K562 (cell line): ENCODE measurements at regions not wholly inside any gene's neighbourhood (a gene's known extent, or its start where the extent isn't known, plus 50 kb on each side); places are given as distances from the start of the nearest gene placed in this dataset.

Experiments used
- ATAC-seq: fragments of 200-7000 bp; cut with Tn5 transposase; 3 replicates; pipeline ENCODE4 v1.9.1; 2020; ENCODE audit warnings: moderate library complexity
- BruUV-seq: library from RNA; stranded (reverse); fragments of 400-500 nt; replicated peaks from 2 replicates; lab custom pipeline; 2021; lab: Mats Ljungman, UMichigan
- CTCF ChIA-PET: fragments of 300-600 bp; formaldehyde crosslinking; extraction: SDS; loops from one replicate; lab custom pipeline; 2021; ENCODE audit warnings: low intra/inter-chr PET ratio; lab: Yijun Ruan, JAX
- POLR2A ChIA-PET: fragments of 300-600, 350-650 bp; sonication (Branson Sonifier 250); formaldehyde crosslinking; extraction: SDS; loops from one replicate; lab custom pipeline; 2021; ENCODE audit warnings: antibody characterized with exemption, inconsistent platforms; lab: Yijun Ruan, JAX
- DNase-seq, 4 experiments: peaks; one replicate each; pipeline versions ENCODE4 v3.0.0 to v3.0.0-alpha.2; 2011 to 2018; ENCODE audit warnings: low spot score in 3 of 4, mixed read lengths in 3 of 4; ENCODE audit errors: extremely low read depth in 1 of 4
- FAIRE-seq: peaks from 2 replicates; lab custom pipeline; 2011; peaks lifted over from hg19 to GRCh38; lab: Jason Lieb, UNC
- H2AFZ ChIP-seq: 2 replicates; pipeline ENCODE4 v1.6.0; 2011; ENCODE audit warnings: low read depth, low read length, control low read depth, inconsistent platforms
- H3K27ac ChIP-seq: fragments of 200-600 bp; 3 replicates; pipeline ENCODE4 v1.8.0; 2011; ENCODE audit warnings: low read depth, mild to moderate bottlenecking, control low read depth, inconsistent platforms, low read length, moderate library complexity, mixed read lengths; ENCODE audit errors: extremely low read depth
- H3K27me3 ChIP-seq, 2 experiments: fragments of 300-600 bp in 1 of 2; 2 replicates in 1 of 2; 3 replicates in 1 of 2; pipeline versions ENCODE4 v1.6.0 to v1.8.0; 2011; ENCODE audit warnings: inconsistent platforms in 2 of 2, low read length in 2 of 2, mild to moderate bottlenecking in 1 of 2, mixed read lengths in 1 of 2, moderate library complexity in 1 of 2; ENCODE audit not compliant: control insufficient read depth in 2 of 2, insufficient read depth in 2 of 2
- H3K36me3 ChIP-seq: fragments of 300-600 bp; 3 replicates; pipeline ENCODE4 v1.8.0; 2011; ENCODE audit warnings: mild to moderate bottlenecking, low read length, inconsistent platforms; ENCODE audit not compliant: control insufficient read depth, insufficient read depth
- H3K4me1 ChIP-seq, 2 experiments: fragments of 200-600 bp in 1 of 2; replicated peaks in 1 of 2; 2 replicates in 1 of 2; 3 replicates in 1 of 2; pipeline versions ENCODE4 v1.5.1 to v1.8.0; 2011; ENCODE audit warnings: inconsistent platforms in 2 of 2, low read length in 2 of 2, mild to moderate bottlenecking in 1 of 2, mixed read lengths in 1 of 2, moderate library complexity in 1 of 2; ENCODE audit not compliant: control insufficient read depth in 2 of 2, insufficient read depth in 2 of 2
- H3K4me2 ChIP-seq: 2 replicates; pipeline ENCODE4 v1.6.1; 2011; ENCODE audit warnings: low read length, control low read depth, inconsistent platforms, mixed read lengths; ENCODE audit not compliant: insufficient read depth
- H3K4me3 ChIP-seq: fragments of 200-600 bp; sonication (generic), shearing (Covaris generic); 2 replicates; pipeline ENCODE4 v1.5.1; 2016; ENCODE audit warnings: control low read depth, inconsistent platforms
- H3K79me2 ChIP-seq: fragments of 200-600 bp; 3 replicates; pipeline ENCODE4 v1.8.0; 2011; ENCODE audit warnings: low read length, inconsistent platforms; ENCODE audit not compliant: control insufficient read depth, insufficient read depth
- H3K9ac ChIP-seq, 2 experiments: 2 replicates each; pipeline versions ENCODE4 v1.6.0 to v1.6.1; 2011; ENCODE audit warnings: low read depth in 2 of 2, low read length in 2 of 2, control low read depth in 1 of 2, inconsistent platforms in 1 of 2, mild to moderate bottlenecking in 1 of 2, mixed read lengths in 1 of 2; ENCODE audit not compliant: insufficient read depth in 1 of 2
- H3K9me1 ChIP-seq: one replicate; pipeline ENCODE4 v1.6.0; 2011; ENCODE audit warnings: inconsistent platforms, mild to moderate bottlenecking, low read length, moderate library complexity; ENCODE audit not compliant: control insufficient read depth, insufficient read depth
- H3K9me3 ChIP-seq: replicated peaks from 2 replicates; pipeline ENCODE4 v1.5.1; 2011; ENCODE audit warnings: low read depth, low read length, inconsistent platforms; ENCODE audit not compliant: control insufficient read depth, insufficient read depth
- H4K20me1 ChIP-seq: replicated peaks from 2 replicates; pipeline ENCODE4 v1.6.1; 2011; ENCODE audit warnings: low read length, inconsistent platforms, mixed read lengths; ENCODE audit not compliant: control insufficient read depth, insufficient read depth
- CBFB ChIP-seq: sonication (generic); formaldehyde crosslinking; IDR thresholded peaks from 2 replicates; pipeline ENCODE4 v1.4.0; 2020; ENCODE audit warnings: mild to moderate bottlenecking, missing genetic modification reagents
- CCAR2 ChIP-seq: fragments of 200-400 bp; formaldehyde crosslinking; IDR thresholded peaks from 2 replicates; pipeline ENCODE4 v1.6.1; 2017; ENCODE audit warnings: mild to moderate bottlenecking, low read depth, low read length
- DPF2 ChIP-seq: fragments of 450-650 bp; IDR thresholded peaks from 2 replicates; pipeline ENCODE4 v1.6.1; 2016
- LEF1 ChIP-seq: fragments of 450-650 bp; IDR thresholded peaks from 2 replicates; pipeline ENCODE4 v1.6.1; 2016; ENCODE audit warnings: mild to moderate bottlenecking
- OTX1 ChIP-seq: fragments of 450-650 bp; formaldehyde crosslinking; IDR thresholded peaks from 2 replicates; pipeline ENCODE4 v1.4.0; 2022; ENCODE audit warnings: mild to moderate bottlenecking
- POLR3G ChIP-seq: IDR thresholded peaks from 2 replicates; pipeline ENCODE4 v1.6.1; 2011; ENCODE audit not compliant: insufficient read length, insufficient replicate concordance; ENCODE audit errors: extremely low read depth
- SNIP1 ChIP-seq: fragments of 450-650 bp; IDR thresholded peaks from 2 replicates; pipeline ENCODE4 v1.7.1; 2017; ENCODE audit warnings: low read depth, mild to moderate bottlenecking
- SRSF9 ChIP-seq: fragments of 200-400 bp; formaldehyde crosslinking; IDR thresholded peaks from 2 replicates; pipeline ENCODE4 v1.6.1; 2017; ENCODE audit warnings: low read depth, low read length, borderline replicate concordance
- ZFX ChIP-seq: sonication (generic); formaldehyde crosslinking; IDR thresholded peaks from 2 replicates; pipeline ENCODE4 v1.8.0; 2022; ENCODE audit warnings: mild to moderate bottlenecking, missing genetic modification reagents, moderate library complexity
- ZNF146 ChIP-seq: IDR thresholded peaks from one replicate; pipeline ENCODE4 v1.6.1; 2018; ENCODE audit warnings: missing compliant biosample characterization; ENCODE audit not compliant: unreplicated experiment
- ZNF408 ChIP-seq: fragments of 250-450 bp; sonication (Bioruptor Pico); IDR thresholded peaks from 2 replicates; pipeline ENCODE4 v1.4.0; 2020; ENCODE audit warnings: low read depth, mild to moderate bottlenecking, moderate library complexity
- ZNF445 ChIP-seq: fragments of 250-450 bp; sonication (Bioruptor Pico); IDR thresholded peaks from 2 replicates; pipeline ENCODE4 v1.4.0; 2020; ENCODE audit warnings: low read depth, mild to moderate bottlenecking, moderate library complexity
- ZNF766 ChIP-seq: fragments of 200-800 bp; sonication (Bioruptor generic); conservative IDR thresholded peaks from 2 replicates; pipeline ENCODE4 v1.6.1; 2016; ENCODE audit warnings: missing genetic modification characterization, missing compliant biosample characterization
- whole genome bisulfite sequencing: fragments of 100-300 bp; shearing (Covaris generic); methylation state at CpG from one replicate; pipeline ENCODE4 v1.1.6; 2016; ENCODE audit warnings: low coverage, mixed read lengths; ENCODE audit not compliant: insufficient coverage; ENCODE audit errors: missing lambda C conversion rate; 5-methylcytosine and 5-hydroxymethylcytosine counted together
- in situ Hi-C: fragments of 300-500 bp; cut with MboI; formaldehyde crosslinking; loops from 4 replicates; pipeline ENCODE4 v1.15.0; 2018; ENCODE audit warnings: inconsistent platforms, mixed read lengths
- intact Hi-C: fragments of 100-400 bp; cut with micrococcal nuclease; formaldehyde crosslinking; loops from 2 replicates; pipeline ENCODE4 v1.14.2; 2022
- TF ChIP-seq, protein P1 (sequence below): sonication (generic); formaldehyde crosslinking; IDR thresholded peaks from 2 replicates; pipeline ENCODE4 v1.8.0; 2022; ENCODE audit warnings: missing genetic modification reagents, mild to moderate bottlenecking, moderate library complexity, borderline replicate concordance
- TF ChIP-seq, protein P2 (sequence below): fragments of 250-450 bp; sonication (Bioruptor Pico); IDR thresholded peaks from 2 replicates; pipeline ENCODE4 v1.8.0; 2022; ENCODE audit warnings: moderate library complexity, mild to moderate bottlenecking, inconsistent platforms
- TF ChIP-seq, protein P3 (sequence below): fragments of 450-650 bp; conservative IDR thresholded peaks from 2 replicates; pipeline ENCODE4 v1.6.1; 2016; ENCODE audit warnings: missing genetic modification characterization, low read depth, mild to moderate bottlenecking, missing compliant biosample characterization, moderate library complexity

DNA sequence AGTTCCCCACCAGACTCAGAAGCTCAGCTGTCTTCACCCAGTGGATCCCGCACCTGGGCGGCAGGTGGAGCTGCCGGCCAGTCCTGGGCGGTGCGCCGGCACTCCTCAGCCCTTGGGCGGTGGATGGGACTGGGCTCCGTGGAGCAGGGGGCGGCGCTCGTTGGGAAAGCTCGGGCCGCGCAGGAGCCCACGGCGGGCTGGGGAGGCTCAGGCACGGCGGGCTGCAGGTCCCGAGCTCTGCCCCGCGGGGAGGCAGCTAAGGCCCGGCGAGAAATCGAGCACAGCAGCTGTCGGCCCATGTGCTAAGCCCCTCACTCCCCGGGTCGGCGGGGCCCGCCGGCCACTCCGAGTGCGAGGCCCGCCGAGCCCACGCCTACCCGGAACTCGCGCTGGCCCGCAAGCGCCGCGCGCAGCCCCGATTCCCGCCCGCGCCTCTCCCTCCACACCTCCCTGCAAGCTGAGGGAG lies 560.0 kb downstream of the BRINP1 start:
- ChIA-PET POLR2A (no interaction called here), CTCF (no interaction called here)
- Histone ChIP-seq H2AFZ (no peak overlapping the region), H3K9ac (no peak overlapping the region), H3K79me2 (no peaks in the 10 kb centered on the region), H4K20me1 (no peaks in the 10 kb centered on the region), H3K27me3 (no peaks in the 10 kb centered on the region), H3K9me3 (no peaks in the 10 kb centered on the region; the same call in none of the 2 replicates), H3K4me2 (no peak overlapping the region)
- in situ Hi-C loops = no loop called here
- FAIRE-seq (no peak), ATAC-seq (no peak), DNase-seq (no peak)
- intact Hi-C loops = no loop called here
- WGBS = 12% methylated on average over 19 of the region's 47 CpGs
- TF ChIP-seq OTX1 (CRISPR knock-in tag) = no peak
- TF ChIP-seq, protein P1, sequence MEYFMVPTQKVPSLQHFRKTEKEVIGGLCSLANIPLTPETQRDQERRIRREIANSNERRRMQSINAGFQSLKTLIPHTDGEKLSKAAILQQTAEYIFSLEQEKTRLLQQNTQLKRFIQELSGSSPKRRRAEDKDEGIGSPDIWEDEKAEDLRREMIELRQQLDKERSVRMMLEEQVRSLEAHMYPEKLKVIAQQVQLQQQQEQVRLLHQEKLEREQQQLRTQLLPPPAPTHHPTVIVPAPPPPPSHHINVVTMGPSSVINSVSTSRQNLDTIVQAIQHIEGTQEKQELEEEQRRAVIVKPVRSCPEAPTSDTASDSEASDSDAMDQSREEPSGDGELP (CRISPR knock-in tag) = no peak
- TF ChIP-seq, all 486 proteins: peak for 0
- no TSS peak for BruUV-seq
- Histone ChIP-seq H3K4me1 (no peaks in the 10 kb centered on the region), H3K27ac (no peak overlapping the region), H3K36me3 (no peaks in the 10 kb centered on the region), H3K4me3 (no peak overlapping the region), H3K9me1 (no peaks in the 10 kb centered on the region)

DNA sequence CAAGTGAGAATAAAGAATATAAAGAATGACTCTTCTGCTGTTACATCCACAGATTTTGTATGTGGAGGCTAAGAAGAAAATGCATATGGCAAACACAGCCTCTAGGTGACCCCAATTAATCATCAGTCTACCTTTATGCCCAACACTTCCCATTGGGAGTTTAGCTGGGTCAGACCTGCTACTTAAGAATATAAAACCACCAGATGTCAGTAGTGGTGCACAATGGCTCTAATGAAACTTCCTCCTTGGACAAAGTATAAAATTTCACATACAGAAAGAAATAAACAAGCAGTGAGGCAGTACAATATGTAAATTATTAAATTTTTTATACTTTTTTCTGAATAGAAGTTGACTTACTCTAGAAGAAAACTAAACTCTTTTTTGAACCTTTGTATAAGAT lies 539.9 kb downstream of the BRINP1 start:
- Histone ChIP-seq H3K9me3 (no peaks in the 10 kb centered on the region), H2AFZ (no peak overlapping the region)
- no peak for TF ChIP-seq DPF2
- no peak for TF ChIP-seq POLR3G
- TF ChIP-seq ZNF408 (CRISPR knock-in tag) = no peak
- no peak for TF ChIP-seq LEF1
- TF ChIP-seq, protein P2, sequence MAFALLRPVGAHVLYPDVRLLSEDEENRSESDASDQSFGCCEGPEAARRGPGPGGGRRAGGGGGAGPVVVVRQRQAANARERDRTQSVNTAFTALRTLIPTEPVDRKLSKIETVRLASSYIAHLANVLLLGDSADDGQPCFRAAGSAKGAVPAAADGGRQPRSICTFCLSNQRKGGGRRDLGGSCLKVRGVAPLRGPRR (CRISPR knock-in tag) = no peak
- TF ChIP-seq SNIP1 = no peak
- TF ChIP-seq SRSF9 = no peak
- TF ChIP-seq ZNF445 (CRISPR knock-in tag) = no peak
- TF ChIP-seq ZFX (CRISPR knock-in tag) = no peak
- no peak for TF ChIP-seq ZNF146
- no peak for TF ChIP-seq CBFB (CRISPR knock-in tag)
- TF ChIP-seq ZNF766 (CRISPR knock-in tag) = no peak
- TF ChIP-seq, protein P3, sequence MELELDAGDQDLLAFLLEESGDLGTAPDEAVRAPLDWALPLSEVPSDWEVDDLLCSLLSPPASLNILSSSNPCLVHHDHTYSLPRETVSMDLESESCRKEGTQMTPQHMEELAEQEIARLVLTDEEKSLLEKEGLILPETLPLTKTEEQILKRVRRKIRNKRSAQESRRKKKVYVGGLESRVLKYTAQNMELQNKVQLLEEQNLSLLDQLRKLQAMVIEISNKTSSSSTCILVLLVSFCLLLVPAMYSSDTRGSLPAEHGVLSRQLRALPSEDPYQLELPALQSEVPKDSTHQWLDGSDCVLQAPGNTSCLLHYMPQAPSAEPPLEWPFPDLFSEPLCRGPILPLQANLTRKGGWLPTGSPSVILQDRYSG (tag) = no peak
- TF ChIP-seq CCAR2 = no peak

More for the DNA sequence above, 539.9 kb downstream of the BRINP1 start:
- Histone ChIP-seq H4K20me1 (no peaks in the 10 kb centered on the region), H3K27ac (no peak overlapping the region), H3K9me1 (no peaks in the 10 kb centered on the region), H3K4me3 (no peak overlapping the region), H3K79me2 (no peaks in the 10 kb centered on the region), H3K27me3 (no peaks in the 10 kb centered on the region), H3K4me1 (no peaks in the 10 kb centered on the region), H3K4me2 (no peak overlapping the region), H3K9ac (no peak overlapping the region), H3K36me3 (no peaks in the 10 kb centered on the region)
- ChIA-PET CTCF (no interaction called here), POLR2A (no interaction called here)
- BruUV-seq = no TSS peak
- intact Hi-C loops = no loop called here
- ATAC-seq = no peak
- in situ Hi-C loops = no loop called here
- no peak for DNase-seq
- FAIRE-seq = no peak
